ENCODE measurements at regions not wholly inside any gene's neighbourhood (a gene's known extent, or its start where the extent isn't known, plus 50 kb on each side); places are given as distances from the start of the nearest gene placed in this dataset.
"Not testable (repeated sequence)": the region's sequence is repeated elsewhere in the genome, so short reads cannot be mapped to it uniquely, and the experiment has no call there.

GRCh38 chrX:141520750-141521149 is 63.8 kb downstream of the SPANXA1 start:
- H3K4me2 ChIP-seq; DNase-seq (ENCODE audit: low spot score); H3K4me1 ChIP-seq (ENCODE audit: insufficient read depth); ATAC-seq; H3K36me3 Mint-ChIP-seq (ENCODE audit: low read depth); H3K36me3 ChIP-seq (ENCODE audit: insufficient read depth); H3K27ac ChIP-seq (ENCODE audit: low read depth); H3K27ac Mint-ChIP-seq; H3K9me2 ChIP-seq (ENCODE audit: insufficient read depth); H4K20me1 ChIP-seq (replicated peaks; ENCODE audit: insufficient read depth); H3K27me3 ChIP-seq (ENCODE audit: insufficient read depth); H3F3A ChIP-seq (replicated peaks; ENCODE audit: low read depth); H3K79me2 ChIP-seq (replicated peaks; ENCODE audit: insufficient read depth); H3K4me3 Mint-ChIP-seq; H3K4me1 Mint-ChIP-seq; H3K4me3 ChIP-seq; H3K27me3 Mint-ChIP-seq (ENCODE audit: insufficient read depth, low read depth, poor library complexity); H2AFZ ChIP-seq; H3K9me3 Mint-ChIP-seq: not testable (repeated sequence)

GRCh38 chrX:141475788-141476187 is 108.8 kb downstream of the SPANXA1 start:
- not testable (repeated sequence) for H3K4me2 ChIP-seq; H3K4me1 Mint-ChIP-seq; ATAC-seq; H3F3A ChIP-seq (replicated peaks; ENCODE audit: low read depth); H2AFZ ChIP-seq; H3K4me3 Mint-ChIP-seq; H3K27ac ChIP-seq (ENCODE audit: low read depth); H3K36me3 ChIP-seq (ENCODE audit: insufficient read depth); H3K4me3 ChIP-seq; H3K4me1 ChIP-seq (ENCODE audit: insufficient read depth); DNase-seq (ENCODE audit: low spot score); H3K9me3 Mint-ChIP-seq; H4K20me1 ChIP-seq (replicated peaks; ENCODE audit: insufficient read depth); H3K36me3 Mint-ChIP-seq (ENCODE audit: low read depth); H3K27me3 Mint-ChIP-seq (ENCODE audit: insufficient read depth, low read depth, poor library complexity); H3K27ac Mint-ChIP-seq; H3K27me3 ChIP-seq (ENCODE audit: insufficient read depth); H3K79me2 ChIP-seq (replicated peaks; ENCODE audit: insufficient read depth); H3K9me2 ChIP-seq (ENCODE audit: insufficient read depth)

GRCh38 chrX:141469469-141469868 is 115.1 kb downstream of the SPANXA1 start:
- H3F3A ChIP-seq (replicated peaks; ENCODE audit: low read depth) = no peaks in the 10 kb centered on the region
- H3K27me3 Mint-ChIP-seq (ENCODE audit: insufficient read depth, low read depth, poor library complexity) = no peaks in the 10 kb centered on the region
- H3K36me3 ChIP-seq (ENCODE audit: insufficient read depth) = no peaks in the 10 kb centered on the region
- H2AFZ ChIP-seq = no peak overlapping the region
- peaks cover 17% of the 10 kb centered on the region; the same call in 1 of the 2 replicates for H3K4me1 ChIP-seq (ENCODE audit: insufficient read depth)
- DNase-seq (ENCODE audit: low spot score) (no peak), ATAC-seq (no peak)
- H4K20me1 ChIP-seq (replicated peaks; ENCODE audit: insufficient read depth) = no peaks in the 10 kb centered on the region
- no peak for TF ChIP-seq EZH2phosphoT487 (IDR thresholded peaks at IDR 0.05; ENCODE audit: unreplicated experiment)
- TF ChIP-seq CREB1 (CRISPR knock-in tag; IDR thresholded peaks at IDR 0.05; ENCODE audit: low read depth) = no peak
- TF ChIP-seq ZNF462 (CRISPR knock-in tag; IDR thresholded peaks at IDR 0.05) = no peak
- no peak for TF ChIP-seq STAT1 (IDR thresholded peaks at IDR 0.05; ENCODE audit: unreplicated experiment)
- TF ChIP-seq CTCF (conservative IDR thresholded peaks at IDR 0.05; ENCODE audit: low read depth in 2 of 2) = no peak
- no peak for TF ChIP-seq ETS1 (IDR thresholded peaks at IDR 0.05)
- no peak for TF ChIP-seq NANOG (IDR thresholded peaks at IDR 0.05; ENCODE audit: borderline replicate concordance)
- H3K9me2 ChIP-seq (ENCODE audit: insufficient read depth) = no peaks in the 10 kb centered on the region
- no peaks in the 10 kb centered on the region for H3K36me3 Mint-ChIP-seq (ENCODE audit: low read depth)
- no peak overlapping the region for H3K4me3 ChIP-seq
- no peaks in the 10 kb centered on the region for H3K79me2 ChIP-seq (replicated peaks; ENCODE audit: insufficient read depth)
- H3K4me2 ChIP-seq = no peak overlapping the region
- H3K27me3 ChIP-seq (ENCODE audit: insufficient read depth) = no peaks in the 10 kb centered on the region
- no peak overlapping the region for H3K4me3 Mint-ChIP-seq
- no peak overlapping the region for H3K27ac Mint-ChIP-seq
- H3K9me3 Mint-ChIP-seq = no peaks in the 10 kb centered on the region
- H3K27ac ChIP-seq (ENCODE audit: low read depth) = no peak overlapping the region
- H3K4me1 Mint-ChIP-seq = peaks cover 11% of the 10 kb centered on the region; the same call in 2 of the 3 replicates
